Ammon's horn (tissue), 1 donor: ENCODE measurements at regions not wholly inside any gene's neighbourhood (a gene's known extent, or its start where the extent isn't known, plus 50 kb on each side); places are given as distances from the start of the nearest gene placed in this dataset.
"Not testable (repeated sequence)": the region's sequence is repeated elsewhere in the genome, so short reads cannot be mapped to it uniquely, and the experiment has no call there.

Experiments
- DNase-seq: peaks from one replicate; pipeline ENCODE4 v3.0.0-alpha.2; 2016; ENCODE audit warnings: low spot score

GRCh38 chr10:46095943-46096342 lies 49.9 kb upstream of the MSMB start:
- not testable (repeated sequence) for DNase-seq

- no peak for DNase-seq
Observed at GRCh38 chr10:46096446-46096845, 50.4 kb upstream of the MSMB start.

DNA sequence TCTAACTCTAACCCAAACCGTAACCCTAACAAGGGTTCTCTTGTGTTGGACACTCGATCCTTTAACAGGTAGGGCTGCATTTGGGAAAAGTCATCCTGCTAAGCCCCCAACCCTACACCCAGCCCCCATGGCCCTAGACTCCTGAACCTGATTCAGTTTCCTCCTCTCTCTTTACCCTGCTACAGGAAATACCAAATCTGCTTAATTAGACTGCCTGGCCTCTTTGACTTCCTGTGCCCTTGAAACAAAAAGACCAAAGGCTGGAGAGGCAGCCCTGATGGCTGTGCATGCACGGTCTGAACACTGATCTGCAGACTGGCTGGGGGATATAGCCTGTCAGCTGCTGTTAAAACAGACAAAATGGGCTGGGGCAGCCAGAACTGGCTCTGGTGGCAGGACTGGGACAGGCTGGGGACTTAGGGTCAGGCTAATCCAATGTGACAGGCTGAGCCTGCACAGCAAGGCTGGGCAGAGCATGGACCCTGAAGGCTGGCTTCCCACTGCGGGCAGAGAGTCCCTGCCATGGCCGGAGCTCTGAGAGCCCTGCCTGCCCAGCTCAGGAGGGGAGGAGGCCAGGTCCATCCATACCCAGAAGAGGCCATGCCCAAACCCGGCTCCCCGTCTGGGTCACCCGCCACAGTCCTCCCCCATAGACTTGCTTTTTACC lies 51.0 kb upstream of the MSMB start:
- DNase-seq, result no peak

DNA sequence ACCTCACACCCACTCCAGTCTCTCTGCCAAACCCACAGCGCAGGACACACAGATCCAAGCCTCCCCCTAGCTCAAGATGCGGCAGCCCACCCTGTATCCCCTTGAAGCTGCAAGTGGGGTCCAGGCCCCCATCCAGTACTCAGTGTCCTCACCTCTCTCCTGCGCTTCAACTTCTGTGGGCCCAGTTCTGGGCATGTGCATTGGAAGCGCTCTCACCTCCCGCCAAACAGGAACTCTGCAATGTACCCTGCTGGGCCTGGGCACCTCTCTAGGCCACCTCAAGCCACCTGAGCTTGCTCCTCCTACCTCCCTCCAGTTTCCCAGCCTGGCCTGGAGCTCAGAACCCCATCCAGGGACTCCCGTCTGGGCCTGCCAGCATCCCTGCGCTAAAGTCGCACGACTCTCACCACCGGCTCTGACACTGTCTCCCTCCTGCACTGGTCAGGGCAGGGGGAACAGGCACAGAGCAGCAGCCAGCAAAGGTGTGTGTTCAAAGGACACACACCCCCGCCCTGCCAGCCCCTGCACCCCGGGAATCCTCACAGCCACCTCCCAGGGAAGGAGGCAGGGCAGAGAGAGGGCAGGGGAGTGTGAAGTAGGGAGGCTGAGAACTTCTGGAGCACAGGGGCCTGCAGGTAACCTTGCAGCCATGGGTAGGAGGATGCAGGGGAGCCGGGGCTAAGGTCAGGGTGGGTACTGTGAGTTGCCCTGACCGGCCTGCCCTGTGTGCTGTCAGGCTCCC lies 51.7 kb upstream of the MSMB start:
- DNase-seq, result no peak

- no peak for DNase-seq
Observed at GRCh38 chr10:46098386-46098785, 52.3 kb upstream of the MSMB start.

DNA sequence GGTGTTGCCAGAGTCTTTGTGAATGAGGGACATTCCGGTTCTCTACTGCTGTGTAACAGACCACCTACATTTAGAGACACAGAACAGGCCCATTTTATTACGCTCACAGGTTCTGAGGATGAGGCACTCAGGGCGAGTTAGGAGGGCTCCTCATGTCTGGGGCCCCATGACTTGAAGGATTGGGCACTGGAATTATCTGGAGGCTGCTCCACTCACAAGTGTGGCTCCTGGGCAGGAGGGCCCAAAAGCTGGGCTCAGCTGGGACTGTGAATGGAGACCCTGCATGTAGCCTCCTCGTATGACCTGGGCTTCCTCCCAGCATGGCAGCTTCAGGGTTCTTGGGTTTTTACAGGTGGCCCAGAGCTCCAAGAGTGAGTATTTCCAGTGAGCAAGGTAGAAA lies 52.9 kb upstream of the MSMB start:
- not testable (repeated sequence) for DNase-seq

- DNase-seq, result no peak
Observed at GRCh38 chr10:46104071-46104585, 58.1 kb upstream of the MSMB start.

DNA sequence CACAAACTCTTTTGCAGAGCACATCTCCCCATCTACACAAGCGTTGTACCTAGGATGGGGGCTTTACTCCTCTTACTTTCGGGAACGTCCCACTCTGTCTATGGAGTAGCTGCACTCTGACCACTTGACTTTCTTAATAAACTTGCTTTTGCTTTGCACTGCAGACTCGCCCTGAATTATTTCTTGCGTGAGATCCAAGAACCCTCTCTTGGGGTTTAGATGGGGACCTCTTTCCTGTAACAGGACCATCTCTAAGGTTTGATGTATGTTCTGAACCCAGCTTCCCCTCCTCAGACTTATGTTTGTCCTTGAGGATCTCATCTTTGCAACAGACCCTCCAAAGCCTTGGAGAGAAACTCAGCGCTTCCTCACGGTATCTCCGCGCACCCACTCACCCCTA lies 59.3 kb upstream of the MSMB start:
- not testable (repeated sequence) for DNase-seq

DNA sequence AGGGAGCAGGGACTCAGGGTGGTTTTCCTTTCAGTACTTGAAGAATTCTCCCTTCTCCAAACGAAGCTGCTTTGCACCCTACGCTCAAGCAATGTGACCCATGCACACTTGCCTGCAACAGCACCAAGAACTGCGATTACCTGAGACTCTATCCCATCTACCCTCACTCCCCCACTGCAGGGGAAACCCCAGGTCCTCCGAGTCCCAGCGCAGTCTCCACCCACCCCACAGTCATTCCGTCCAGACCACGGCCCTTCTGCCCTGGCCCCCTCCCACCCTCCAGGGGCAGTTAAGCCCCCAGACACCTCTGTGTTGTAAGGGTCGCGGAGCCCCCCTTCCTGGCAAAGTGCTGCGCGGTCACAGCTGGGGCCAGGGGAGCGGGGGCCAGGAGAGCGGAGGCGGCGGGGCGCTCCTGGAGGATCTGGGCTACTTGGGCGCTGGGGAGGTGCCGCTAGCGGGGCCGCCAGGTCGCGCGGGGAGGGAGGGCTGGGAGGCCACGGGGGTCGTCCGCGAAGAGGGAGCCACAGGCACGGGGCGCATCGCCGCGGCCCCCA lies 59.9 kb upstream of the MSMB start:
- not testable (repeated sequence) for DNase-seq

DNA sequence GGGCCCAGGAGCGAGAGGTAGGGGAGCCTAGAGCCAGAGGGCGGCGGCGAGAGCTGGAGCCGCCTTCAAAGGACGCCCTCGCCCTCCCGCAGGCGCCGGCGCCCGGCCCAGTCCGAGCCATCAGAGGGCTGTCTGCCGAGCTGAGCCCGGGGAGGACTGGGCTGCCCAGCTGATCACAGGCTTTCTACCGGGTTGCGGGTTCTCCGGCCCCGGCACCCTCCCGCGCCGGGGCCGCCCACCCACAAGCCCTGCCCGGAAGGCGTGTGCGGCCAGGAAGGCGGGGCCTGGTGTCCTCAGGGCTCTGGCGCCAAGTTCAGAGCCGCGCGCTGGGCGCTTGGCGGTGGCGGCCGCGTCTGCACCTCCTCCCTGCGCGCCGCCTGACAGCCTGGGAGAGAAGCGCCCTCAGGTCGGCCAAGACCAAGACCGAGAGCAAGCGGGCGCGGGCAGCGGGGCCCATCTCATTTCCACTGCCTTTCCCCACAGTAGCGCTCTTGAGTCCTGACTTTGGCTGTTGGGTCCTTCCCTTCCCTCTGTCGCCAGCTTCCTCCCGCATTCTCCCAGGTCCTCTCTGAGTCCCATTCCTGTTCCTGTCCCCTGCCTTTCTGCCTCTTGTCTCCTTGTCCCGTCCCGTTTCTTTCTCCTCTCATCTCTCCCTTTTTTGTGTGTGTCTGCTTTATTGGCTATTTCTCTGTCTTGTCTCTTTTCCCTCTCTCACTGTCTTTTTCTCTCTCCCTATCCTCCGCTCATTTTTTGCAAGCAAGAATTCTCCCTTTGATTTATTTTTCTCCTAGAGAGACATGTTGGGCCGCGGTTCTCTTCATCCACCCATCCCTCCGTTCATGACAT lies 60.6 kb upstream of the MSMB start:
- peak; percentile 62 for DNase-seq

- DNase-seq, result not testable (repeated sequence)
Observed at GRCh38 chr10:46108158-46108499, 62.1 kb upstream of the MSMB start.

DNA sequence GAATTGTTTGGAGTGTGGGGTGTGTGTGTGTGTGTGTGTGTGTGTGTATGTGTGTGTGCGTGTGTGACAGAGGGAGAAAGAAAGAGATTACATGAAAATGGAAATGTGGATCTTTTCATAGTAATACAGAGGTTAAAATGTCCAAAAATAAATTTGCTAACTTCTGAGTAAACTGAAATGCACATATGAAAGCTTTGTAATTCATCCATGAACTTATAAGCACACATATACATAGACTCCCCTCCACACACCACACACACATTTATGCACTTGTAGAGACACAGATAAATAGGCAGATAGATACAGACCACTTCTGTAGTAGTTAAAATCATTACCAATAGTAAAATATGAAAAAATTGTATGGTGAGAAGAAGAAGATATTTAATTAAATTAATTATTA lies 108.2 kb upstream of the MSMB start:
- not testable (repeated sequence) for DNase-seq

DNA sequence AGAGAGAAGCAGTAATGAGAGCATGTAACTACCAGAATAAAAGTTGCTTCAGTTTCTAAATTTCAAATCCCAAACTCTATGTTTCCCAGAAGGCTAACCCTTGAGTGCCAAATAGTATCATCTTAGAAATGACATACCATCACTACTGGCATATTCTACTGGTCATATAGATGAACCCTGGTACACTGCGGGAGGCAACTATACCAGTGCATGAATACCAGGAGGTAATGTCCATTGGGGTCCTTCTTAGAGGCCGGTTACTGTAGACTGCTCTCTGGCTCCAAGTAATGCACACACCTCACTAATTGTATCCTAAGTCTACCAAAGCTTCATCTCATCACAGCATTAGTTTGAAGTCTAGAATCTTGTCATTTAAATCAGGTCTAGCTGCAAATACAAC lies 108.6 kb upstream of the MSMB start:
- not testable (repeated sequence) for DNase-seq

DNA sequence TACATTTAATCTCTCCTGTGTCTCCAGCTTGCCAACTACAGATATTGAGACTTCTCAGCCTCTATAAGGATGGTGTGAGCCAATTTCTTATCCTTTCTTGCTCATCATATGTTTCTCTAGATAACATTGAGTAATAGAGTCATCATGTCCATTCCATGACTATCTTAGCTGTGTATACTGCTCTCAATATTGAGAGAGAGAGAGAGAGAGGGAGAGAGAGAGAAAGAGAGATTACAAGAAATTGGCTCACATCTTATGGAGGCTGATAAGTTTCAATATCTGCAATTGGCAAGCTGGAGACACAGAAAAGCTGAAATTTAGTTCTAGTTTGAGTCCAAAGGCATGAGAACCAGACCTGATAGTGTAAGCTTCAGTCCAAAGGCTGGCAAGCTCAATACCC lies 110.8 kb upstream of the MSMB start:
- DNase-seq, result not testable (repeated sequence)

DNA sequence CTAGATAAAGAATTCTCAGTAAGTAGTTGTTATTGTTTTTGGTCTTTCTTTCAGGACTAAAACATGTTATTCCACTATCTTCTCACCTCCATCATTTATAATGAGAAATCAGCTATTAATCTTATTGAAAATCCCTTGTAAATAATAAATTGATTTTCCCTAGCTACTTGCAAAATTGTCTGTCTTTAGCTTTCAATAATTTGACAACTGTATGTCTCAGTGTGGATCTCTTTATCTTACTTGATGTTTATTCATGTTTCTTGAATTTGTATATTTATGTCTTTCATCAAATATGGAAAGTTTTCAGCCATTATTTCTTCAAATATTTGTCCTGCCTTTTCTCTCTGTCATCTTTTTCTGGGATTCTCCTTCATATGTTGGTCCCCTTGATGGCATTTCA lies 117.1 kb upstream of the ANTXRL start:
- DNase-seq, result no peak

DNA sequence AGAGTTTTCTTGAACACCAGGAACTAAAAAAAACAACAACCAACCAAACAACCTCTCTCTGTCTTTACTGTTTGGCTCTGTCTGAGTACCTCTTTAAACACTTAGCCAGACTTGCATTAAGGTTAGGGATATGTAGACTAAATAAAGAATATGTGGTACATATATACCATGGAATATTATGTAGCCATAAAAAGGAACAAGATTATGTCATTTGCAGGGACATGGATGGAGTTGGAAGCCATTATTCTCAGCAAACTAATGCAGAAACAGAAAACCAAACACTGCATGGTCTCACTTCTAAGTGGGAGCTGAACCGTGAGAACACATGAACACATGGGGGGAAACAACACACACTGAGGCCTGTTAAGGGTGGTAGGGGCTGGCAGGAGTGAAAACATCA lies 116.0 kb upstream of the ANTXRL start:
- DNase-seq, result no peak

GRCh38 chr10:46171661-46172060 lies 115.1 kb upstream of the ANTXRL start:
- DNase-seq, result no peak

DNA sequence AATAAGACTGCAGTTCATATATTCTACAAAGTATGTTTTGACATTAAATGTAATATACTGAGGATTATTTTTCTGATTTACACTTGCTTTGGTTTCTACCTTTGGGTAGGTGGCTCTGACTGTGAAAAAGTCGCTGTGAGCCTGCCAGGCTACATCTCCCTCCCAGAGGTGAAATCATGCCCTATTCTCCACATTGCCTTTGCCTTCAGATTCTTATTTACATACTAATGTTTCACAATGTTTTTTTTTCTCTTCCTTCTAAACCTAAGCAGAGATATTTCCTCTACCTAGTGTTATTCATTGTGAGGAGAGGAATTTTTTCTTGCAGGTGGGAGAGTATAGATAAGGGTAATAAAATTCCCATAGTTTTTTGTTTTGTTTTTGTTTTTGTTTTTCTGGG lies 111.5 kb upstream of the ANTXRL start:
- no peak for DNase-seq

GRCh38 chr10:46175831-46176230 lies 111.0 kb upstream of the ANTXRL start:
- DNase-seq, result no peak

GRCh38 chr10:46187431-46187830 lies 99.4 kb upstream of the ANTXRL start:
- DNase-seq, result not testable (repeated sequence)

GRCh38 chr10:46197050-46197449 lies 89.7 kb upstream of the ANTXRL start:
- DNase-seq, result no peak

DNA sequence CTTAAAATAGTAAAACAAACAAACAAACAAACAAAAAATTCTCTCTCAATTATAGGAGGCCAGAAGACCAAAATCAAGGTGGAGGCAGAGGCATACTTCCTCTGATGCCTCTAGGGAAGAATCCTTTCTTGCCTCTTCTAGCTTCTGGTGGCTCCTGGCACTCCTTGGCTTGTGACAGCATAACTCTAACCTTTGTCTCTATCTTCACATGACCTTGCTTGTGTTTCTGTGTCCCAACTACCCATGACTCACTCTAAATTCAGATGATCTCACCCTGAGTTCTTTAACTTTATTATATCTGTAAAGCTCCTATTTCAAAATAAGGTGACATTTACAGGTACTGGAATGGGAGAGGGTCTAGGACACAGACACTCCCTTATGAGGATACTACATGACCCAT lies 88.3 kb upstream of the ANTXRL start:
- DNase-seq, result no peak
